ENCODE measurements at regions not wholly inside any gene's neighbourhood (a gene's known extent, or its start where the extent isn't known, plus 50 kb on each side); places are given as distances from the start of the nearest gene placed in this dataset.

DNA sequence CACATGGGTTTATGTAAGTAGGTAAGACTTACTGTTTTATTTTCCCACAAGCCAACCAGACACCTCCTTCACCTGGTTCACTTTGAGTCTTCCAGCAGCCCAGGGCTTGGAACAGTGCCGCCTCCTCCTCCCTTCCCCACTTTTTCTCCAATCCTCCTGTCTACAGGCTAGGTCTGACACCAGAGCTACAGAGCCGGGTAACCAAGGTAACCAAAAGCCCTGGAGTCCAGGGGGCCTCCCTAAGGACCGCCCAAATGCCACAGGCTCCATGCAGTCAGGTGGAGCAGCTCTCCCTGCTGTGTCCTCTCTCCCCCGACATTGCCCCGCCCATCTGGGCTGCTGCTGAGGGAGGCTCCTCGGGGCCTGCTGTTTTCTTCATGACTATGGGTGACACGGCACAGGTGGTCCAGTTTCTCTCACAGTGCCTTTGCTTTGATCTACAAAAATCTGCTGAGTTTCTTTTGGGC lies 138.0 kb upstream of the EFNA5 start:
- Histone ChIP-seq H3K4me1 (ENCODE audit: control insufficient read depth, insufficient read depth, low read length) (peaks cover 19% of the 10 kb centered on the region), H3K79me2 (ENCODE audit: control insufficient read depth, insufficient read depth, low read length) (no peaks in the 10 kb centered on the region), H3K27ac (ENCODE audit: control insufficient read depth, insufficient read depth) (no peak overlapping the region), H3K4me2 (ENCODE audit: control insufficient read depth, insufficient read depth) (no peak overlapping the region), H3K9ac (ENCODE audit: control insufficient read depth, insufficient read depth, low read length) (no peak overlapping the region), H3K4me3 (no peak overlapping the region), H3K27me3 (replicated peaks in 1 of 2; ENCODE audit: control insufficient read depth in 2 of 2, insufficient read depth in 2 of 2, low read length in 1 of 2) (no peaks in the 10 kb centered on the region), H2AFZ (ENCODE audit: control insufficient read depth, low read depth, low read length) (no peak overlapping the region), H4K20me1 (ENCODE audit: control insufficient read depth, insufficient read depth) (no peaks in the 10 kb centered on the region), H3K36me3 (ENCODE audit: control insufficient read depth in 2 of 2, insufficient read depth in 2 of 2, low read length in 1 of 2) (no peaks in the 10 kb centered on the region), H3K9me3 (replicated peaks; ENCODE audit: control insufficient read depth, insufficient read depth, low read length) (no peaks in the 10 kb centered on the region)
- CTCF ChIA-PET: interaction anchor here (2.6 kb wide), 1 partner anchor 9 kb away, joined by 6 read pairs; no protein-coding TSS in a partner anchor
- TF ChIP-seq SP1 (IDR thresholded peaks at IDR 0.05; ENCODE audit: low read depth, low read length): no peak
- TF ChIP-seq IRF4 (IDR thresholded peaks at IDR 0.05; ENCODE audit: low read depth, low read length): no peak
- no peak for TF ChIP-seq POLR2AphosphoS5 (IDR thresholded peaks at IDR 0.05; ENCODE audit: low read length)
- no peak for TF ChIP-seq HCFC1 (IDR thresholded peaks at IDR 0.05; ENCODE audit: low read length)
- no peak for TF ChIP-seq ZNF384 (IDR thresholded peaks at IDR 0.05; ENCODE audit: borderline replicate concordance, low read depth, low read length)
- no peak for TF ChIP-seq NFXL1 (IDR thresholded peaks at IDR 0.05; ENCODE audit: borderline replicate concordance)
- no peak for TF ChIP-seq TCF7 (IDR thresholded peaks at IDR 0.05; ENCODE audit: borderline replicate concordance)
- no peak for TF ChIP-seq RAD21 (IDR thresholded peaks at IDR 0.05; ENCODE audit: insufficient read depth, low read depth, low read length)
- TF ChIP-seq FOXM1 (IDR thresholded peaks at IDR 0.05; ENCODE audit: low read depth, low read length): no peak
- no peak for TF ChIP-seq NRF1 (conservative IDR thresholded peaks at IDR 0.05; ENCODE audit: low read depth, low read length)
- TF ChIP-seq, protein P1, sequence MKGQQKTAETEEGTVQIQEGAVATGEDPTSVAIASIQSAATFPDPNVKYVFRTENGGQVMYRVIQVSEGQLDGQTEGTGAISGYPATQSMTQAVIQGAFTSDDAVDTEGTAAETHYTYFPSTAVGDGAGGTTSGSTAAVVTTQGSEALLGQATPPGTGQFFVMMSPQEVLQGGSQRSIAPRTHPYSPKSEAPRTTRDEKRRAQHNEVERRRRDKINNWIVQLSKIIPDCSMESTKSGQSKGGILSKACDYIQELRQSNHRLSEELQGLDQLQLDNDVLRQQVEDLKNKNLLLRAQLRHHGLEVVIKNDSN (IDR thresholded peaks at IDR 0.05; ENCODE audit: borderline replicate concordance, extremely low read length, insufficient read depth, low read depth, low read length): no peak
- no peak for TF ChIP-seq BACH1 (IDR thresholded peaks at IDR 0.05; ENCODE audit: borderline replicate concordance)
- TF ChIP-seq CEBPZ (IDR thresholded peaks at IDR 0.05; ENCODE audit: low read depth, low read length): no peak
- TF ChIP-seq, protein P2, sequence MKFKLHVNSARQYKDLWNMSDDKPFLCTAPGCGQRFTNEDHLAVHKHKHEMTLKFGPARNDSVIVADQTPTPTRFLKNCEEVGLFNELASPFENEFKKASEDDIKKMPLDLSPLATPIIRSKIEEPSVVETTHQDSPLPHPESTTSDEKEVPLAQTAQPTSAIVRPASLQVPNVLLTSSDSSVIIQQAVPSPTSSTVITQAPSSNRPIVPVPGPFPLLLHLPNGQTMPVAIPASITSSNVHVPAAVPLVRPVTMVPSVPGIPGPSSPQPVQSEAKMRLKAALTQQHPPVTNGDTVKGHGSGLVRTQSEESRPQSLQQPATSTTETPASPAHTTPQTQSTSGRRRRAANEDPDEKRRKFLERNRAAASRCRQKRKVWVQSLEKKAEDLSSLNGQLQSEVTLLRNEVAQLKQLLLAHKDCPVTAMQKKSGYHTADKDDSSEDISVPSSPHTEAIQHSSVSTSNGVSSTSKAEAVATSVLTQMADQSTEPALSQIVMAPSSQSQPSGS (IDR thresholded peaks at IDR 0.05; ENCODE audit: low read length): no peak
- SMC1A ChIA-PET (ENCODE audit: uncharacterized antibody, unreplicated experiment): interaction anchor here (1.0 to 5.6 kb wide), 4 partner anchors 13 to 177 kb away, joined by 3 to 26 read pairs (median 3); no protein-coding TSS in a partner anchor
- DNase-seq (ENCODE audit: low read depth, low spot score) (no peak), ATAC-seq (no peak), FAIRE-seq (no peak)
- RAD21 ChIA-PET (ENCODE audit: unreplicated experiment): no interaction called here
- intact Hi-C loops (cut with micrococcal nuclease; ENCODE audit: unreplicated experiment): no loop called here
- whole genome bisulfite sequencing (ENCODE audit: insufficient coverage, insufficient replicate concordance, low lambda C conversion rate, missing lambda C conversion rate): 32% methylated on average over 7 of the region's 7 CpGs
- in situ Hi-C loops (cut with MboI): no loop called here
- POLR2A ChIA-PET: no interaction called here
- BruUV-seq (replicated peaks): no TSS peak

Data from GM12878 (cell line).